ENCODE measurements at regions not wholly inside any gene's neighbourhood (a gene's known extent, or its start where the extent isn't known, plus 50 kb on each side); places are given as distances from the start of the nearest gene placed in this dataset.
A peak's percentile ranks its signal among the peaks of the same experiment; 100 is the strongest.

DNA sequence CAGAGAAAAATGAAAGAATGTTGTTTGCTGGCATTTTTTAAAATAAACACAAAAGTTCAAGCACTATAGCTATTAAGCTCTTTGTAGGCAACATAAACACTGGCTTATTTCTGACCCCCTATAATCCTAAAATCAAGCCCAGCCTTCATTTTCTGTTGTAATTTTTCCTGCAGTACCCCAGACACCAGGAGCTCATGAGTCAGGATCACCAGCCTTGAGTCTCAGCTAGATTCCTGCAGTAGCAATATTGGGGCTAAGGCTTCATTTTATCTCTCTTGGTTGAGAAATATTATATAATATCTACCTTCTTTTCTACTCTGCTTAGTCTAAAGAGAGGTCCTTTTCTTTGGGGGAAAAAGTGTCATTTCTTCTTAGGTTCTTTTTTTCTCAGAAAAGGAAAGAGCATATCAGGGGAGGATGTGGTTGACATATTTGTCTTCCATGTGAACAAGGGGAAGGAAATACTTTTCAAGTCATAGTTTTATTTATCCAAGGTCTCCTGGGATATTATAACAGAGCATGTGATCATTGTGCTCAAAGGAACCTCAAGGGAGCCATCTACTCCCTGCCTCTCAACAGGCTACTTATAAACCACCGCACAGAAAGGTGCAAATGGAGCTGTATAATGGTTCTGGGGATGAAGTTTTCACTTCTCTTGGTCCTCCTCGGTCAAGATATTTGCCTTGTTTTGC, 678.3 kb upstream of the NR3C2 start:
- DNase-seq (ENCODE audit: low read depth in 1 of 2, low spot score in 2 of 2) (no peak), FAIRE-seq (no peak)
- Histone ChIP-seq H3K4ac (replicated peaks; ENCODE audit: insufficient read length, low read depth, low read length) (no peak overlapping the region), H2BK120ac (replicated peaks; ENCODE audit: low read depth, low read length) (no peak overlapping the region), H2BK15ac (ENCODE audit: low read length) (no peak overlapping the region), H3K14ac (ENCODE audit: insufficient read length) (no peak overlapping the region), H3K9ac (replicated peaks in 1 of 4; ENCODE audit: extremely low read depth in 1 of 4, low read depth in 3 of 4, low read length in 3 of 4) (no peak overlapping the region), H3K4me1 (replicated peaks in 1 of 4; ENCODE audit: control insufficient read depth in 3 of 4, insufficient read depth in 4 of 4, low read length in 3 of 4) (no peaks in the 10 kb centered on the region), H3K27ac (ENCODE audit: low read depth, low read length) (no peak overlapping the region), H4K91ac (replicated peaks; ENCODE audit: insufficient read length, low read length) (no peak overlapping the region), H3K9me3 (ENCODE audit: insufficient read depth in 2 of 2, low read depth in 1 of 2, low read length in 1 of 2) (no peaks in the 10 kb centered on the region), H2BK5ac (ENCODE audit: low read depth, low read length) (no peak overlapping the region), H2BK12ac (ENCODE audit: low read depth, low read length) (no peak overlapping the region), H3K4me2 (ENCODE audit: insufficient read depth in 1 of 2, low read depth in 2 of 2, low read length in 2 of 2) (no peak overlapping the region), H2BK20ac (ENCODE audit: low read length) (no peak overlapping the region), H2AK5ac (ENCODE audit: low read depth, low read length) (no peak overlapping the region), H3K23me2 (ENCODE audit: low read depth, low read length) (no peaks in the 10 kb centered on the region), H2AFZ (ENCODE audit: low read length) (0 out of 2 replicates have a peak overlapping the region, but pooled peaks have one; percentile 47), H3K27me3 (replicated peaks in 1 of 4; ENCODE audit: control insufficient read depth in 3 of 4, extremely low read depth in 1 of 4, insufficient read depth in 3 of 4, low read length in 3 of 4) (no peaks in the 10 kb centered on the region), H3K4me3 (ENCODE audit: extremely low read depth in 1 of 4, insufficient read depth in 2 of 4, low read depth in 3 of 4, low read length in 4 of 4) (no peak overlapping the region), H3K23ac (ENCODE audit: insufficient read length) (no peak overlapping the region), H3K36me3 (ENCODE audit: control insufficient read depth in 2 of 4, insufficient read depth in 4 of 4, low read length in 3 of 4) (no peaks in the 10 kb centered on the region), H4K20me1 (replicated peaks in 1 of 2; ENCODE audit: control insufficient read depth in 1 of 2, insufficient read depth in 2 of 2, low read length in 2 of 2) (no peaks in the 10 kb centered on the region), H4K8ac (ENCODE audit: extremely low read depth, insufficient read depth, low read length) (no peak overlapping the region), H3K79me2 (ENCODE audit: control insufficient read depth in 1 of 2, insufficient read depth in 2 of 2, low read length in 2 of 2) (no peaks in the 10 kb centered on the region), H4K5ac (ENCODE audit: insufficient read length, low read depth, low read length) (no peak overlapping the region), H3K56ac (replicated peaks; ENCODE audit: insufficient read length, low read depth, low read length) (no peak overlapping the region), H3K18ac (ENCODE audit: extremely low read depth, low read length) (no peak overlapping the region), H3K79me1 (ENCODE audit: low read depth, low read length) (no peaks in the 10 kb centered on the region)
- 98% methylated on average over 2 of the region's 2 CpGs; no CpG with 5 or more reads in 1 of the 2 experiments for WGBS, 2 experiments (ENCODE audit: extremely low coverage in 1 of 2, insufficient coverage in 1 of 2, insufficient read length in 1 of 2, insufficient replicate concordance in 2 of 2, low coverage in 1 of 2, low lambda C conversion rate in 2 of 2, missing lambda C conversion rate in 1 of 2)
- ChIA-PET POLR2A (ENCODE audit: partially characterized antibody) (no interaction called here), CTCF (ENCODE audit: partially characterized antibody) (interaction anchor here (1.4 kb wide), 1 partner anchor 144 kb away, joined by 4 read pairs; no protein-coding TSS in a partner anchor)
- TF ChIP-seq, protein P1, sequence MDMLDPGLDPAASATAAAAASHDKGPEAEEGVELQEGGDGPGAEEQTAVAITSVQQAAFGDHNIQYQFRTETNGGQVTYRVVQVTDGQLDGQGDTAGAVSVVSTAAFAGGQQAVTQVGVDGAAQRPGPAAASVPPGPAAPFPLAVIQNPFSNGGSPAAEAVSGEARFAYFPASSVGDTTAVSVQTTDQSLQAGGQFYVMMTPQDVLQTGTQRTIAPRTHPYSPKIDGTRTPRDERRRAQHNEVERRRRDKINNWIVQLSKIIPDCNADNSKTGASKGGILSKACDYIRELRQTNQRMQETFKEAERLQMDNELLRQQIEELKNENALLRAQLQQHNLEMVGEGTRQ (IDR thresholded peaks at IDR 0.05; ENCODE audit: low read length): no peak
- no peak for TF ChIP-seq KDM4A (IDR thresholded peaks at IDR 0.05; ENCODE audit: low read depth, low read length, severe bottlenecking)
- TF ChIP-seq KDM1A (IDR thresholded peaks at IDR 0.05; ENCODE audit: borderline replicate concordance, low read length): no peak
- no peak for TF ChIP-seq TAF7 (optimal IDR thresholded peaks at IDR 0.05; ENCODE audit: borderline replicate concordance, low read depth, low read length)
- no peak for TF ChIP-seq SIX5 (IDR thresholded peaks at IDR 0.05; ENCODE audit: low read depth, low read length)
- TF ChIP-seq, protein P2, sequence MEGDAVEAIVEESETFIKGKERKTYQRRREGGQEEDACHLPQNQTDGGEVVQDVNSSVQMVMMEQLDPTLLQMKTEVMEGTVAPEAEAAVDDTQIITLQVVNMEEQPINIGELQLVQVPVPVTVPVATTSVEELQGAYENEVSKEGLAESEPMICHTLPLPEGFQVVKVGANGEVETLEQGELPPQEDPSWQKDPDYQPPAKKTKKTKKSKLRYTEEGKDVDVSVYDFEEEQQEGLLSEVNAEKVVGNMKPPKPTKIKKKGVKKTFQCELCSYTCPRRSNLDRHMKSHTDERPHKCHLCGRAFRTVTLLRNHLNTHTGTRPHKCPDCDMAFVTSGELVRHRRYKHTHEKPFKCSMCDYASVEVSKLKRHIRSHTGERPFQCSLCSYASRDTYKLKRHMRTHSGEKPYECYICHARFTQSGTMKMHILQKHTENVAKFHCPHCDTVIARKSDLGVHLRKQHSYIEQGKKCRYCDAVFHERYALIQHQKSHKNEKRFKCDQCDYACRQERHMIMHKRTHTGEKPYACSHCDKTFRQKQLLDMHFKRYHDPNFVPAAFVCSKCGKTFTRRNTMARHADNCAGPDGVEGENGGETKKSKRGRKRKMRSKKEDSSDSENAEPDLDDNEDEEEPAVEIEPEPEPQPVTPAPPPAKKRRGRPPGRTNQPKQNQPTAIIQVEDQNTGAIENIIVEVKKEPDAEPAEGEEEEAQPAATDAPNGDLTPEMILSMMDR (IDR thresholded peaks at IDR 0.05; ENCODE audit: control extremely low read depth in 1 of 3, insufficient read depth in 1 of 3, low read depth in 1 of 3, low read length in 3 of 3): no peak

All from H1 (cell line).